ENCODE measurements at regions not wholly inside any gene's neighbourhood (a gene's known extent, or its start where the extent isn't known, plus 50 kb on each side); places are given as distances from the start of the nearest gene placed in this dataset.

DNA sequence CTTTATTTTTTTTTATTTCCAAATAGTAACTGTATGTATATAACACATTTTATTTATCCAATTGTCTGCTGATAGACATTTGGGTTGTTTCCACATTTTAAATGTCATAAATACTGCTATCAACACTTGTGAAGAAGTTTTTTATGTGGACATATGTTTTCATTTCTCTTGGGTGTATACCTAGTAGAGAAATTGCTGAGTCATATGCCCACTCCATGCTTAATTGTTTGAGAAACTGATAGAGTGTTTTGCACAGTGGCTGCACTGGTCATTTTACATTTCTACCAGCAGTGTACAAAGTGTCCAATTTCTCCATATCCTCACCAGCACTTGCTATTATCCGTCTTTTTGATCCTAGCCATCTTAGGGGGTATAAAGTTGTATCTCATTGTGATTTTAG, 567.8 kb downstream of the GBA3 start (continued):
- no peak for TF ChIP-seq ZMIZ1 (IDR thresholded peaks at IDR 0.05; ENCODE audit: low read depth in 2 of 2, low read length in 2 of 2)
- no peak for TF ChIP-seq HDAC8 (tag; IDR thresholded peaks at IDR 0.05)
- TF ChIP-seq MBD2 (IDR thresholded peaks at IDR 0.05; ENCODE audit: borderline replicate concordance, low read depth) = no peak
- TF ChIP-seq, protein P1, sequence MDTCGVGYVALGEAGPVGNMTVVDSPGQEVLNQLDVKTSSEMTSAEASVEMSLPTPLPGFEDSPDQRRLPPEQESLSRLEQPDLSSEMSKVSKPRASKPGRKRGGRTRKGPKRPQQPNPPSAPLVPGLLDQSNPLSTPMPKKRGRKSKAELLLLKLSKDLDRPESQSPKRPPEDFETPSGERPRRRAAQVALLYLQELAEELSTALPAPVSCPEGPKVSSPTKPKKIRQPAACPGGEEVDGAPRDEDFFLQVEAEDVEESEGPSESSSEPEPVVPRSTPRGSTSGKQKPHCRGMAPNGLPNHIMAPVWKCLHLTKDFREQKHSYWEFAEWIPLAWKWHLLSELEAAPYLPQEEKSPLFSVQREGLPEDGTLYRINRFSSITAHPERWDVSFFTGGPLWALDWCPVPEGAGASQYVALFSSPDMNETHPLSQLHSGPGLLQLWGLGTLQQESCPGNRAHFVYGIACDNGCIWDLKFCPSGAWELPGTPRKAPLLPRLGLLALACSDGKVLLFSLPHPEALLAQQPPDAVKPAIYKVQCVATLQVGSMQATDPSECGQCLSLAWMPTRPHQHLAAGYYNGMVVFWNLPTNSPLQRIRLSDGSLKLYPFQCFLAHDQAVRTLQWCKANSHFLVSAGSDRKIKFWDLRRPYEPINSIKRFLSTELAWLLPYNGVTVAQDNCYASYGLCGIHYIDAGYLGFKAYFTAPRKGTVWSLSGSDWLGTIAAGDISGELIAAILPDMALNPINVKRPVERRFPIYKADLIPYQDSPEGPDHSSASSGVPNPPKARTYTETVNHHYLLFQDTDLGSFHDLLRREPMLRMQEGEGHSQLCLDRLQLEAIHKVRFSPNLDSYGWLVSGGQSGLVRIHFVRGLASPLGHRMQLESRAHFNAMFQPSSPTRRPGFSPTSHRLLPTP (IDR thresholded peaks at IDR 0.05; ENCODE audit: borderline replicate concordance, extremely low read depth, insufficient read length) = no peak
- TF ChIP-seq TGIF2 (CRISPR knock-in tag; IDR thresholded peaks at IDR 0.05) = no peak
- TF ChIP-seq SREBF2 (CRISPR knock-in tag; IDR thresholded peaks at IDR 0.05) = no peak
- TF ChIP-seq, protein P2, sequence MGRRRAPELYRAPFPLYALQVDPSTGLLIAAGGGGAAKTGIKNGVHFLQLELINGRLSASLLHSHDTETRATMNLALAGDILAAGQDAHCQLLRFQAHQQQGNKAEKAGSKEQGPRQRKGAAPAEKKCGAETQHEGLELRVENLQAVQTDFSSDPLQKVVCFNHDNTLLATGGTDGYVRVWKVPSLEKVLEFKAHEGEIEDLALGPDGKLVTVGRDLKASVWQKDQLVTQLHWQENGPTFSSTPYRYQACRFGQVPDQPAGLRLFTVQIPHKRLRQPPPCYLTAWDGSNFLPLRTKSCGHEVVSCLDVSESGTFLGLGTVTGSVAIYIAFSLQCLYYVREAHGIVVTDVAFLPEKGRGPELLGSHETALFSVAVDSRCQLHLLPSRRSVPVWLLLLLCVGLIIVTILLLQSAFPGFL (CRISPR knock-in tag; IDR thresholded peaks at IDR 0.05) = no peak
- no peak for TF ChIP-seq PHTF2 (CRISPR knock-in tag; IDR thresholded peaks at IDR 0.05)
- TF ChIP-seq TRIM25 (IDR thresholded peaks at IDR 0.05; ENCODE audit: borderline replicate concordance) = no peak
- TF ChIP-seq RBM17 (IDR thresholded peaks at IDR 0.05; ENCODE audit: borderline replicate concordance, low read depth, low read length) = no peak
- TF ChIP-seq ZNF431 (CRISPR knock-in tag; IDR thresholded peaks at IDR 0.05) = no peak
- peak; percentile 60; the same call in 1 of the 2 replicates for TF ChIP-seq NFE2L1 (tag; IDR thresholded peaks at IDR 0.05; ENCODE audit: borderline replicate concordance, low read depth)
- no peak for TF ChIP-seq ZNF146 (CRISPR knock-in tag; IDR thresholded peaks at IDR 0.05; ENCODE audit: unreplicated experiment)
- TF ChIP-seq ZNF445 (CRISPR knock-in tag; IDR thresholded peaks at IDR 0.05; ENCODE audit: low read depth) = no peak
- TF ChIP-seq MAFG (tag; conservative IDR thresholded peaks at IDR 0.05) = peak; percentile 86
- no peak for TF ChIP-seq CBX2 (IDR thresholded peaks at IDR 0.05; ENCODE audit: insufficient read depth, low read length, poor library complexity, severe bottlenecking)
- peak; percentile 74 for TF ChIP-seq ZNF316 (IDR thresholded peaks at IDR 0.05)

Data from K562 (cell line).